GM23338 (cell line): ENCODE measurements at regions not wholly inside any gene's neighbourhood (a gene's known extent, or its start where the extent isn't known, plus 50 kb on each side); places are given as distances from the start of the nearest gene placed in this dataset.

ENCODE experiments used
- ATAC-seq: fragments of 200-7000 bp; cut with Tn5 transposase; 3 replicates; pipeline ENCODE4 v1.9.1; 2020
- DNase-seq: peaks from one replicate; pipeline ENCODE4 v3.0.0-alpha.2; 2015; ENCODE audit warnings: low spot score
- H2AFZ ChIP-seq: fragments of 200-600 bp; sonication (generic); 2 replicates; pipeline ENCODE4 v1.8.0; 2016; ENCODE audit warnings: antibody characterized with exemption, mild to moderate bottlenecking, moderate library complexity
- H3F3A ChIP-seq: fragments of 200-600 bp; sonication (generic); replicated peaks from 2 replicates; pipeline ENCODE4 v1.8.0; 2017; ENCODE audit warnings: antibody characterized with exemption, mixed run types, low read depth
- H3K27ac ChIP-seq: fragments of 200-600 bp; sonication (generic); 2 replicates; pipeline ENCODE4 v1.6.1; 2016; ENCODE audit warnings: low read depth
- H3K27me3 ChIP-seq: fragments of 200-600 bp; sonication (generic); 2 replicates; pipeline ENCODE4 v1.8.0; 2016; ENCODE audit warnings: mild to moderate bottlenecking, mixed run types, moderate library complexity; ENCODE audit not compliant: insufficient read depth
- H3K36me3 ChIP-seq: fragments of 200-600 bp; sonication (generic); 2 replicates; pipeline ENCODE4 v1.8.0; 2016; ENCODE audit warnings: mild to moderate bottlenecking; ENCODE audit not compliant: insufficient read depth
- H3K4me1 ChIP-seq: fragments of 200-600 bp; sonication (generic); 2 replicates; pipeline ENCODE4 v1.8.0; 2016; ENCODE audit warnings: mild to moderate bottlenecking, moderate library complexity; ENCODE audit not compliant: insufficient read depth
- H3K4me2 ChIP-seq: fragments of 200-600 bp; sonication (generic); 2 replicates; pipeline ENCODE4 v1.7.1; 2017; ENCODE audit warnings: mixed run types
- H3K4me3 ChIP-seq: fragments of 200-600 bp; sonication (generic); 2 replicates; pipeline ENCODE4 v1.6.1; 2016; ENCODE audit warnings: mixed run types
- H3K79me2 ChIP-seq: fragments of 200-600 bp; sonication (generic); replicated peaks from 2 replicates; pipeline ENCODE4 v1.8.0; 2017; ENCODE audit warnings: mild to moderate bottlenecking; ENCODE audit not compliant: insufficient read depth
- H3K9me2 ChIP-seq: fragments of 200-600 bp; sonication (generic); 2 replicates; pipeline ENCODE4 v1.8.0; 2017; ENCODE audit not compliant: insufficient read depth
- H4K20me1 ChIP-seq: fragments of 200-600 bp; sonication (generic); replicated peaks from 2 replicates; pipeline ENCODE4 v1.8.0; 2017; ENCODE audit warnings: mild to moderate bottlenecking; ENCODE audit not compliant: insufficient read depth
- H3K27ac Mint-ChIP-seq: 2 replicates; pipeline ENCODE4 v1.8.0; 2020; ENCODE audit warnings: inconsistent platforms, mild to moderate bottlenecking, moderate library complexity, mixed read lengths
- H3K27me3 Mint-ChIP-seq: 3 replicates; pipeline ENCODE4 v1.8.0; 2022; ENCODE audit warnings: low read depth, mild to moderate bottlenecking, moderate library complexity, mixed read lengths, inconsistent platforms; ENCODE audit not compliant: insufficient read depth, poor library complexity
- H3K36me3 Mint-ChIP-seq: 3 replicates; pipeline ENCODE4 v1.8.0; 2021; ENCODE audit warnings: low read depth, mild to moderate bottlenecking, inconsistent platforms, moderate library complexity, mixed read lengths
- H3K4me1 Mint-ChIP-seq: 3 replicates; pipeline ENCODE4 v1.8.0; 2020; ENCODE audit warnings: mild to moderate bottlenecking, inconsistent platforms, mixed read lengths
- H3K4me3 Mint-ChIP-seq: 3 replicates; pipeline ENCODE4 v1.8.0; 2021; ENCODE audit warnings: moderate library complexity, mild to moderate bottlenecking, inconsistent platforms, mixed read lengths
- H3K9me3 Mint-ChIP-seq: 3 replicates; pipeline ENCODE4 v1.8.0; 2020; ENCODE audit warnings: moderate library complexity, mild to moderate bottlenecking, inconsistent platforms, mixed read lengths
- CREB1 ChIP-seq: fragments of 250-450 bp; sonication (Bioruptor Pico); IDR thresholded peaks from 2 replicates; pipeline ENCODE4 v1.5.0; 2020; ENCODE audit warnings: low read depth, mild to moderate bottlenecking, moderate library complexity
- CTCF ChIP-seq, 2 experiments: fragments of 200-600 bp in 1 of 2; sonication (generic) in 1 of 2; conservative IDR thresholded peaks; 2 replicates each; pipeline versions ENCODE4 v1.5.1 to v1.6.1; 2016 to 2017; ENCODE audit warnings: antibody characterized with exemption in 2 of 2, low read depth in 2 of 2, mild to moderate bottlenecking in 2 of 2, moderate library complexity in 1 of 2
- ETS1 ChIP-seq: IDR thresholded peaks from 2 replicates; pipeline ENCODE4 v1.6.1; 2016; ENCODE audit warnings: antibody characterized with exemption
- EZH2 ChIP-seq: fragments of 200-600 bp; sonication (generic); IDR thresholded peaks from one replicate; pipeline ENCODE4 v1.8.0; 2017; ENCODE audit warnings: antibody characterized with exemption, mild to moderate bottlenecking, low read depth; ENCODE audit not compliant: unreplicated experiment
- EZH2phosphoT487 ChIP-seq: fragments of 200-600 bp; sonication (generic); IDR thresholded peaks from one replicate; pipeline ENCODE4 v1.8.1; 2018; ENCODE audit warnings: antibody characterized with exemption; ENCODE audit not compliant: unreplicated experiment
- JUNB ChIP-seq: IDR thresholded peaks from one replicate; pipeline ENCODE4 v1.6.1; 2016; ENCODE audit warnings: antibody characterized with exemption; ENCODE audit not compliant: unreplicated experiment
- NANOG ChIP-seq: IDR thresholded peaks from 2 replicates; pipeline ENCODE4 v1.6.1; 2016; ENCODE audit warnings: antibody characterized with exemption, borderline replicate concordance
- POLR2AphosphoS5 ChIP-seq: IDR thresholded peaks from 2 replicates; pipeline ENCODE4 v1.6.1; 2016; ENCODE audit warnings: antibody characterized with exemption, low read depth
- REST ChIP-seq: IDR thresholded peaks from one replicate; pipeline ENCODE4 v1.6.1; 2018; ENCODE audit warnings: antibody characterized with exemption; ENCODE audit not compliant: unreplicated experiment
- STAT1 ChIP-seq: IDR thresholded peaks from one replicate; pipeline ENCODE4 v1.6.1; 2016; ENCODE audit warnings: antibody characterized with exemption; ENCODE audit not compliant: unreplicated experiment
- ZNF114 ChIP-seq: fragments of 250-450 bp; sonication (Bioruptor Pico); IDR thresholded peaks from 2 replicates; pipeline ENCODE4 v1.5.0; 2020; ENCODE audit warnings: mild to moderate bottlenecking, moderate library complexity
- ZNF331 ChIP-seq: fragments of 250-450 bp; sonication (Bioruptor Pico); IDR thresholded peaks from 2 replicates; pipeline ENCODE4 v1.5.0; 2020; ENCODE audit warnings: low read depth, mild to moderate bottlenecking, moderate library complexity
- ZNF462 ChIP-seq: fragments of 250-450 bp; sonication (Bioruptor Pico); IDR thresholded peaks from 2 replicates; pipeline ENCODE4 v1.5.0; 2020; ENCODE audit warnings: mild to moderate bottlenecking, moderate library complexity

DNA sequence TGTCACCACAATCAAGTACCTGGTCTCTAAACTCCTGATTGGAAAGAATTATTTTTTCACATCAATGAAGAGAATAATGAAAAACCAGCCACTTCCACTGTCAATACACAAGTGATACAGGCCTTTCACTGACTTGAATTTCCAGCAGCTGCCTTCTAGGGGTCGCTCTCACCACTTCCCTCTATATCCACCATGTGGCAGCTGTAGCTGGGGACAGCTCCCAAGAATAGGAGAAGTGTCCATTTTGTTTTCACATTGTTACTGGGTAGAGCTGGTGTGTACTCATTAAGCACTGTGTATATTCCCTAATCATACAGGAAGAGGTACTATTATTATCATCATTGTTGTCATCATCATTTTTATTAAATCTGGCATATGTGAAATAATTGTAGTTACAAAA, 438.4 kb upstream of the SPTLC3 start:
- Histone ChIP-seq H3K79me2 (no peaks in the 10 kb centered on the region), H3K9me2 (peaks cover 2% of the 10 kb centered on the region; the same call in 1 of the 2 replicates), H2AFZ (no peak overlapping the region), H3F3A (no peaks in the 10 kb centered on the region), H4K20me1 (no peaks in the 10 kb centered on the region), H3K36me3 (no peaks in the 10 kb centered on the region), H3K4me1 (no peaks in the 10 kb centered on the region), H3K27ac (no peak overlapping the region), H3K4me2 (no peak overlapping the region), H3K27me3 (no peaks in the 10 kb centered on the region), H3K4me3 (no peak overlapping the region)
- H3K9me3 Mint-ChIP-seq, result no peaks in the 10 kb centered on the region; the same call in 2 of the 3 replicates
- peak; percentile 95 for ATAC-seq
- H3K4me1 Mint-ChIP-seq, result no peaks in the 10 kb centered on the region; the same call in 2 of the 3 replicates
- no peak for TF ChIP-seq REST
- TF ChIP-seq JUNB, result no peak
- peak; percentile 84; the same call in 1 of the 2 replicates for TF ChIP-seq ZNF114 (CRISPR knock-in tag)
- peak; percentile 33; the same call in 1 of the 2 replicates for TF ChIP-seq CREB1
- TF ChIP-seq ZNF331 (CRISPR knock-in tag), result peak; percentile 25; the same call in 1 of the 2 replicates
- no peak for TF ChIP-seq STAT1
- no peak for TF ChIP-seq EZH2phosphoT487
- no peak for TF ChIP-seq NANOG
- TF ChIP-seq POLR2AphosphoS5, result no peak
- no peak for TF ChIP-seq ETS1
- peak; percentile 94 to 96 for TF ChIP-seq CTCF (conservative IDR thresholded peaks at IDR 0.05; ENCODE audit: low read depth in 2 of 2)
- peak; percentile 96 for TF ChIP-seq ZNF462
- TF ChIP-seq EZH2, result no peak
- no peak overlapping the region for H3K27ac Mint-ChIP-seq
- peak; percentile 87 for DNase-seq
- H3K4me3 Mint-ChIP-seq, result no peak overlapping the region
- peaks cover 5% of the 10 kb centered on the region for H3K27me3 Mint-ChIP-seq
- no peaks in the 10 kb centered on the region for H3K36me3 Mint-ChIP-seq
